A204.1 (cell line): ENCODE measurements at regions not wholly inside any gene's neighbourhood (a gene's known extent, or its start where the extent isn't known, plus 50 kb on each side); places are given as distances from the start of the nearest gene placed in this dataset.

Source experiments
- FAIRE-seq: peaks from 2 replicates; lab custom pipeline; 2012; peaks lifted over from hg19 to GRCh38; lab: Jason Lieb, UNC

GRCh38 chr5:21168557-21168956 is 1180.6 kb upstream of the CDH18 start:
- FAIRE-seq: no peak

GRCh38 chr5:21165344-21165743 is 1177.3 kb upstream of the CDH18 start:
- no peak for FAIRE-seq

- FAIRE-seq: no peak
Observed at GRCh38 chr5:21164425-21164824, 1176.4 kb upstream of the CDH18 start.

GRCh38 chr5:21159510-21160059 is 1171.6 kb upstream of the CDH18 start:
- no peak for FAIRE-seq

- FAIRE-seq: no peak
Observed at GRCh38 chr5:21154526-21154925, 1166.5 kb upstream of the CDH18 start.

- FAIRE-seq: no peak
Observed at GRCh38 chr5:21152611-21153010, 1164.6 kb upstream of the CDH18 start.

- FAIRE-seq: no peak
Observed at GRCh38 chr5:21145376-21145775, 1157.4 kb upstream of the CDH18 start.

GRCh38 chr5:21143686-21144085 is 1155.7 kb upstream of the CDH18 start:
- no peak for FAIRE-seq

- FAIRE-seq: no peak
Observed at GRCh38 chr5:21142791-21143190, 1154.8 kb upstream of the CDH18 start.

- no peak for FAIRE-seq
Observed at GRCh38 chr5:21140987-21141386, 1153.0 kb upstream of the CDH18 start.

GRCh38 chr5:21126236-21126635 is 1138.2 kb upstream of the CDH18 start:
- FAIRE-seq: no peak

- no peak for FAIRE-seq
Observed at GRCh38 chr5:21125238-21125983, 1137.4 kb upstream of the CDH18 start.

- no peak for FAIRE-seq
Observed at GRCh38 chr5:21121213-21121612, 1133.2 kb upstream of the CDH18 start.

GRCh38 chr5:21097661-21098060 is 1109.7 kb upstream of the CDH18 start:
- no peak for FAIRE-seq

GRCh38 chr5:21094619-21095018 is 1106.6 kb upstream of the CDH18 start:
- no peak for FAIRE-seq

- peak; percentile 73 for FAIRE-seq
Observed at GRCh38 chr5:21087766-21088165, 1099.8 kb upstream of the CDH18 start.

- FAIRE-seq: no peak
Observed at GRCh38 chr5:21085791-21086190, 1097.8 kb upstream of the CDH18 start.

- no peak for FAIRE-seq
Observed at GRCh38 chr5:21071986-21072385, 1084.0 kb upstream of the CDH18 start.

- no peak for FAIRE-seq
Observed at GRCh38 chr5:21071421-21071820, 1083.4 kb upstream of the CDH18 start.

- FAIRE-seq: no peak
Observed at GRCh38 chr5:21070858-21071257, 1082.9 kb upstream of the CDH18 start.

- FAIRE-seq: no peak
Observed at GRCh38 chr5:21067724-21068123, 1079.7 kb upstream of the CDH18 start.

GRCh38 chr5:21063146-21063545 is 1075.1 kb upstream of the CDH18 start:
- no peak for FAIRE-seq

- FAIRE-seq: no peak
Observed at GRCh38 chr5:21058289-21058688, 1070.3 kb upstream of the CDH18 start.

GRCh38 chr5:21051945-21052344 is 1063.9 kb upstream of the CDH18 start:
- FAIRE-seq: no peak
